B cell (primary cell): ENCODE measurements at regions not wholly inside any gene's neighbourhood (a gene's known extent, or its start where the extent isn't known, plus 50 kb on each side); places are given as distances from the start of the nearest gene placed in this dataset.

ENCODE experiments used
- EZH2 ChIP-seq: IDR thresholded peaks from 2 replicates; pipeline ENCODE4 v1.6.1; 2012; ENCODE audit warnings: borderline replicate concordance, low read depth, mild to moderate bottlenecking, moderate library complexity, low read length; ENCODE audit not compliant: insufficient read depth, poor library complexity, severe bottlenecking
- TF ChIP-seq, protein P1 (sequence below): fragments of 200-600 bp; IDR thresholded peaks from one replicate; pipeline ENCODE4 v1.8.0; 2022; ENCODE audit warnings: antibody characterized with exemption, mild to moderate bottlenecking

- TF ChIP-seq, protein P1, sequence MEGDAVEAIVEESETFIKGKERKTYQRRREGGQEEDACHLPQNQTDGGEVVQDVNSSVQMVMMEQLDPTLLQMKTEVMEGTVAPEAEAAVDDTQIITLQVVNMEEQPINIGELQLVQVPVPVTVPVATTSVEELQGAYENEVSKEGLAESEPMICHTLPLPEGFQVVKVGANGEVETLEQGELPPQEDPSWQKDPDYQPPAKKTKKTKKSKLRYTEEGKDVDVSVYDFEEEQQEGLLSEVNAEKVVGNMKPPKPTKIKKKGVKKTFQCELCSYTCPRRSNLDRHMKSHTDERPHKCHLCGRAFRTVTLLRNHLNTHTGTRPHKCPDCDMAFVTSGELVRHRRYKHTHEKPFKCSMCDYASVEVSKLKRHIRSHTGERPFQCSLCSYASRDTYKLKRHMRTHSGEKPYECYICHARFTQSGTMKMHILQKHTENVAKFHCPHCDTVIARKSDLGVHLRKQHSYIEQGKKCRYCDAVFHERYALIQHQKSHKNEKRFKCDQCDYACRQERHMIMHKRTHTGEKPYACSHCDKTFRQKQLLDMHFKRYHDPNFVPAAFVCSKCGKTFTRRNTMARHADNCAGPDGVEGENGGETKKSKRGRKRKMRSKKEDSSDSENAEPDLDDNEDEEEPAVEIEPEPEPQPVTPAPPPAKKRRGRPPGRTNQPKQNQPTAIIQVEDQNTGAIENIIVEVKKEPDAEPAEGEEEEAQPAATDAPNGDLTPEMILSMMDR = no peak
- no peak for TF ChIP-seq EZH2
Observed at GRCh38 chr6:122109075-122109474, 290.4 kb upstream of the HSF2 start.
